ENCODE measurements at regions not wholly inside any gene's neighbourhood (a gene's known extent, or its start where the extent isn't known, plus 50 kb on each side); places are given as distances from the start of the nearest gene placed in this dataset.

GRCh38 chr5:82851471-82851870 lies 225.7 kb downstream of the TMEM167A start:
- H3K9me3 Mint-ChIP-seq = no peaks in the 10 kb centered on the region
- no peak for DNase-seq (ENCODE audit: extremely low spot score, unreplicated experiment)
- no peaks in the 10 kb centered on the region for H3K27me3 Mint-ChIP-seq
- peaks cover 11% of the 10 kb centered on the region for H3K4me1 Mint-ChIP-seq (ENCODE audit: unreplicated experiment)
- H3K36me3 Mint-ChIP-seq = no peaks in the 10 kb centered on the region
- no peak for TF ChIP-seq CTCF (conservative IDR thresholded peaks at IDR 0.05)
- no peak overlapping the region for H3K27ac Mint-ChIP-seq
- H3K4me3 Mint-ChIP-seq = no peak overlapping the region

- Mint-ChIP-seq H3K4me3 (no peak overlapping the region), H3K27ac (no peak overlapping the region), H3K9me3 (no peaks in the 10 kb centered on the region), H3K27me3 (no peaks in the 10 kb centered on the region), H3K36me3 (no peaks in the 10 kb centered on the region), H3K4me1 (ENCODE audit: unreplicated experiment) (peaks cover 11% of the 10 kb centered on the region)
- TF ChIP-seq CTCF (conservative IDR thresholded peaks at IDR 0.05) = no peak
- no peak for DNase-seq (ENCODE audit: extremely low spot score, unreplicated experiment)
Measured at GRCh38 chr5:82850393-82850792, 226.8 kb downstream of the TMEM167A start.

GRCh38 chr5:82849885-82850284 lies 227.3 kb downstream of the TMEM167A start:
- Mint-ChIP-seq H3K36me3 (no peaks in the 10 kb centered on the region), H3K27me3 (no peaks in the 10 kb centered on the region), H3K27ac (no peak overlapping the region), H3K9me3 (no peaks in the 10 kb centered on the region), H3K4me1 (ENCODE audit: unreplicated experiment) (peaks cover 11% of the 10 kb centered on the region), H3K4me3 (no peak overlapping the region)
- no peak for TF ChIP-seq CTCF (conservative IDR thresholded peaks at IDR 0.05)
- DNase-seq (ENCODE audit: extremely low spot score, unreplicated experiment) = no peak

GRCh38 chr5:82847562-82847961 lies 229.6 kb downstream of the TMEM167A start:
- Mint-ChIP-seq H3K4me3 (no peak overlapping the region), H3K27ac (no peak overlapping the region), H3K4me1 (ENCODE audit: unreplicated experiment) (peaks cover 11% of the 10 kb centered on the region)

GRCh38 chr5:82839881-82840280 lies 237.3 kb downstream of the TMEM167A start:
- Mint-ChIP-seq H3K27me3 (no peaks in the 10 kb centered on the region), H3K9me3 (peaks cover 14% of the 10 kb centered on the region), H3K4me1 (ENCODE audit: unreplicated experiment) (peaks cover 3% of the 10 kb centered on the region), H3K36me3 (no peaks in the 10 kb centered on the region), H3K27ac (no peak overlapping the region), H3K4me3 (no peak overlapping the region)
- no peak for TF ChIP-seq CTCF (conservative IDR thresholded peaks at IDR 0.05)
- DNase-seq (ENCODE audit: extremely low spot score, unreplicated experiment) = no peak

More at GRCh38 chr5:82847562-82847961, 229.6 kb downstream of the TMEM167A start:
- TF ChIP-seq CTCF (conservative IDR thresholded peaks at IDR 0.05) = no peak
- Mint-ChIP-seq H3K9me3 (no peaks in the 10 kb centered on the region), H3K27me3 (no peaks in the 10 kb centered on the region), H3K36me3 (no peaks in the 10 kb centered on the region)
- DNase-seq (ENCODE audit: extremely low spot score, unreplicated experiment) = no peak

- TF ChIP-seq CTCF (conservative IDR thresholded peaks at IDR 0.05) = no peak
- DNase-seq (ENCODE audit: extremely low spot score, unreplicated experiment) = no peak
- H3K27me3 Mint-ChIP-seq = no peaks in the 10 kb centered on the region
- H3K4me3 Mint-ChIP-seq = no peak overlapping the region
- H3K36me3 Mint-ChIP-seq = no peaks in the 10 kb centered on the region
- peaks cover 14% of the 10 kb centered on the region for H3K9me3 Mint-ChIP-seq
- H3K4me1 Mint-ChIP-seq (ENCODE audit: unreplicated experiment) = peaks cover 3% of the 10 kb centered on the region
- H3K27ac Mint-ChIP-seq = no peak overlapping the region
Measured at GRCh38 chr5:82835488-82835887, 241.7 kb downstream of the TMEM167A start.

All from type B pancreatic cell (in vitro differentiated cells).